ENCODE measurements at regions not wholly inside any gene's neighbourhood (a gene's known extent, or its start where the extent isn't known, plus 50 kb on each side); places are given as distances from the start of the nearest gene placed in this dataset.

GRCh38 chr11:15586741-15587473 lies 472.2 kb downstream of the INSC start:
- no peak for DNase-seq

- DNase-seq = no peak
These were observed 474.4 kb downstream of the INSC start for GRCh38 chr11:15589070-15589626.

GRCh38 chr11:15590132-15590531 lies 475.4 kb downstream of the INSC start:
- no peak for DNase-seq

GRCh38 chr11:15591112-15591537 lies 476.4 kb downstream of the INSC start:
- DNase-seq = no peak

GRCh38 chr11:15594607-15595006 lies 479.9 kb downstream of the INSC start:
- DNase-seq = no peak

DNA sequence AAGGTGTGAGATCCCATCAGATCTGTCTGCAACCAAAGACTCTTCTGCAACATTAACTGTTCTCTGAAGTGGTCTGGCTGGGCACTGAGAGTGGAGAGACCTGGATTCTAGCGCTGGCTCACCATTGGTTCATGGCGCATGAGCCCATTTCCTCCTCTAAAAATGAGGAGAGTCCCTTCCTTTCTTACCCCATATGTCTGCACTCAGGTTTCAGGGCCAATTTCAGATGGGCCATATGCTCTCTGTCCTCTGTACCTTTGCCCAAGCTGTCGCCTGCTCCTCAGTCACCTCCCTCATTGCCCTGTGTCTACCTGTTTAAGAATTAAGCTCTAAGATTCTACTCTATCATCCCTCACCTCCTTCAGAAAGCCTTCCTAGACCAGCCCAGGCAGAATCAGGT lies 484.7 kb downstream of the INSC start:
- DNase-seq = no peak

- no peak for DNase-seq
These were observed 487.3 kb downstream of the INSC start for GRCh38 chr11:15602047-15602446.

- DNase-seq = no peak
These were observed 488.3 kb downstream of the INSC start for GRCh38 chr11:15602785-15603567.

- DNase-seq = no peak
These were observed 490.4 kb downstream of the INSC start for GRCh38 chr11:15605094-15605493.

GRCh38 chr11:15607361-15608036 lies 492.8 kb downstream of the INSC start:
- DNase-seq = no peak

DNA sequence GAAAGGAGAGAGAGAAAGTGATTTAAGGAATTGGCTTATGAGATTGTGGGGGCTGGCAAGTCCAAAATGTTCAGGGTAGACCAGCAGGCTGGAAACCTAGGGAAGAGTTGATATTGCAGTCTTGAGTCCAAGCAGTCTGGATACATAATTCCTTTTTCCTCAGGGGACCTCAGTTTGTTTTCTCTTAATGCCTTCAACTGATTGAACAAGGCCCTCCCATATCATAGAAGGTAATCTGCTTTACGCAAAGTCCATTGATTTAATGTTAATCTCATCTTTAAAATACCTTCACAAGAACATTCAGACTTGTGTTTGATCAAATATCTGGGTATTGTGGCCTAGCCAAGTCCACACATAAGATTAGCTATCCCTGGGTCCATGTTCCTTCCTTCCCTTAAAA lies 494.7 kb downstream of the INSC start:
- no peak for DNase-seq

- no peak for DNase-seq
These were observed 496.2 kb downstream of the INSC start for GRCh38 chr11:15610881-15611280.

DNA sequence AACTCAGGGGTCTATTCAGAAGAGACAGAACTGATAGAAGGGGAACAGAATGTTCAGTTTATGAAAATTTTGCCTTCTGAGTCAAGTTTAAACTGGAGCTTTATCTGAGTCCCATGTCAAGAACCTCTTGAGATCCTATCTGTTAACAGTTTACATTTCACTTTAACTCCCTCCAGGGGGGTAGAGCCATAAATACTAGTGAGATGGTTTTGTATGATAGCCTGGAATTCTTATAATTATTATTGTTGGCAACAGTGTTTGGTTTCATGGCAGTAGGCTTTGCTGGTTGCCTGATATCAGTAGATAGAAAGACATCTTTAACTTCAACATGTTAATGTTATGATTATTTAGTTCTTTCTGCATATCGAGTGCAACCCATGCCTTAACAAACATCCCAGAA lies 498.5 kb downstream of the INSC start:
- no peak for DNase-seq

DNA sequence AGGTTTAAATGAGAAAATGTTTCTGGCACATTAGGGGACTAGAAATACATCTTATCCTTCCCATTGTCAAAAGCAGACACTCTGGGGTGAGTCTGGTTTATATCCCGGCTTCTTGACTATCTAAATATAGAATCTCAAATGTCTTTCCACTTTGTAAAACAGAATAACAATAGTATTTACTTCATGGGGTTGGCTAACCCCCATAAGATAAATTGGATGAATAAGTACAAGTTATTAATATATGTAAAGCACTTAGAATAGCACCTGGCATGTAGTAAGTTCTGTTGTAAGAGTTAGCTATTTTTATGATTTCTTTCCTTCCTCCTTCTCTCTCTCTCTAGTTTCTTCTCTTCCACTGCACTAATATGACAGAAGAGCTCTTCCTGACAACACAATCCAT lies 499.1 kb downstream of the INSC start:
- DNase-seq = no peak

GRCh38 chr11:15615398-15616096 lies 500.8 kb downstream of the INSC start:
- no peak for DNase-seq

GRCh38 chr11:15616130-15617105 lies 501.7 kb downstream of the INSC start:
- no peak for DNase-seq

- DNase-seq = no peak
These were observed 502.4 kb downstream of the INSC start for GRCh38 chr11:15617126-15617525.

GRCh38 chr11:15618583-15619032 lies 503.9 kb downstream of the INSC start:
- DNase-seq = no peak

DNA sequence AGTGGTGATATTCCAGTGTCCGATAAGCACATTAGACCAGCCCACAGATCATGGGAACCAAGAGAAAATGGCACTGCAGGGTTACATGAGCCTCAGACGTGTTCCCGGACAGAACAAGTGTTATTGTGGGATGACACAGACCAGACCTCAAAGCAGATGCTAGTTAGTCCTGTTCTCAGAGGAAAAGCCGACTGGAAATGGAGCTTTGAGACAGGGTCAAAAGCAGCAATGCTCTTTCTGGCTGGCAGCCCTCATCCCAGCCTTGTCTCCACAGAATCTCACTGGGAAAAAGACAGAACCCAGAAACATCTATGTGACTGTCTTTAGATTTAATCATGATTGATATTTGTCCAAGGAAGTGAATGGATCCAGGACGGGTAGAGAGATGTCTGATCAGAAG lies 506.8 kb downstream of the INSC start:
- DNase-seq = no peak

- DNase-seq = no peak
These were observed 507.6 kb downstream of the INSC start for GRCh38 chr11:15622231-15622890.

- DNase-seq = no peak
These were observed 510.0 kb downstream of the INSC start for GRCh38 chr11:15624701-15625100.
